Erythroblast (primary cell): ENCODE measurements at regions not wholly inside any gene's neighbourhood (a gene's known extent, or its start where the extent isn't known, plus 50 kb on each side); places are given as distances from the start of the nearest gene placed in this dataset.

Experiments
- GATA1 ChIP-seq: IDR thresholded peaks from 2 replicates; pipeline ENCODE4 v1.6.1; 2011; ENCODE audit warnings: low read depth, mild to moderate bottlenecking, control low read depth, low read length, moderate library complexity
- POLR2A ChIP-seq: IDR thresholded peaks from 2 replicates; pipeline ENCODE4 v1.6.1; 2011; ENCODE audit warnings: mild to moderate bottlenecking, low read length

GRCh38 chr11:16606784-16607674, 131.4 kb upstream of the C11orf58 start:
- no peak for TF ChIP-seq POLR2A
- no peak for TF ChIP-seq GATA1
